HepG2 (cell line): ENCODE measurements at regions not wholly inside any gene's neighbourhood (a gene's known extent, or its start where the extent isn't known, plus 50 kb on each side); places are given as distances from the start of the nearest gene placed in this dataset.

Source experiments
- ATAC-seq: fragments of 200-7000 bp; cut with Tn5 transposase; 3 replicates; pipeline ENCODE4 v1.9.1; 2020; ENCODE audit warnings: mild to moderate bottlenecking, moderate library complexity
- BruUV-seq: library from RNA; stranded (reverse); fragments of 400-500 nt; replicated peaks from 2 replicates; lab custom pipeline; 2021; lab: Mats Ljungman, UMichigan
- CTCF ChIA-PET: fragments of 300-600 bp; formaldehyde crosslinking; extraction: SDS; loops from one replicate; lab custom pipeline; 2021; ENCODE audit warnings: low total read pairs, inconsistent platforms, low intra/inter-chr PET ratio; lab: Yijun Ruan, JAX
- POLR2A ChIA-PET: fragments of 350-600 bp; sonication (Branson Sonifier 250); formaldehyde crosslinking; loops from one replicate; lab custom pipeline; 2020; ENCODE audit warnings: antibody characterized with exemption, inconsistent platforms; lab: Yijun Ruan, JAX
- DNase-seq: peaks from one replicate; pipeline ENCODE4 v3.0.0-alpha.2; 2015; ENCODE audit warnings: low spot score
- FAIRE-seq: peaks from 3 replicates; lab custom pipeline; 2011; peaks lifted over from hg19 to GRCh38; lab: Jason Lieb, UNC
- H2AFZ ChIP-seq: one replicate; pipeline ENCODE4 v1.6.1; 2011; ENCODE audit warnings: low read length, inconsistent platforms
- H3K27ac ChIP-seq: fragments of 300-600 bp; 3 replicates; pipeline ENCODE4 v1.8.0; 2011; ENCODE audit warnings: mixed run types, mild to moderate bottlenecking, mixed read lengths, low read length, inconsistent platforms; ENCODE audit not compliant: insufficient read depth; ENCODE audit errors: extremely low read length
- H3K27me3 ChIP-seq, 2 experiments: fragments of 200-600 bp in 1 of 2; 2 replicates in 1 of 2; 3 replicates in 1 of 2; pipeline versions ENCODE4 v1.6.0 to v1.8.0; 2011; ENCODE audit warnings: low read length in 2 of 2, mild to moderate bottlenecking in 2 of 2, moderate library complexity in 2 of 2, inconsistent platforms in 1 of 2; ENCODE audit not compliant: insufficient read depth in 2 of 2, control insufficient read depth in 1 of 2
- H3K36me3 ChIP-seq, 2 experiments: fragments of 200-600 bp in 1 of 2; replicated peaks in 1 of 2; 2 replicates in 1 of 2; 3 replicates in 1 of 2; pipeline versions ENCODE4 v1.5.1 to v1.8.0; 2011; ENCODE audit warnings: low read length in 2 of 2, inconsistent platforms in 1 of 2; ENCODE audit not compliant: insufficient read depth in 2 of 2, control insufficient read depth in 1 of 2
- H3K4me1 ChIP-seq: 2 replicates; pipeline ENCODE4 v1.5.1; 2012; ENCODE audit warnings: low read length, inconsistent platforms; ENCODE audit not compliant: insufficient read depth
- H3K4me2 ChIP-seq: 2 replicates; pipeline ENCODE4 v1.6.0; 2011; ENCODE audit warnings: low read depth, low read length, inconsistent platforms
- H3K4me3 ChIP-seq, 3 experiments: fragments of 200-600 bp in 1 of 3; sonication (generic), shearing (Covaris generic) in 1 of 3; replicated peaks in 1 of 3; 2 replicates each; pipeline ENCODE4 v1.5.1; 2011 to 2016; ENCODE audit warnings: low read length in 3 of 3, inconsistent platforms in 2 of 3, low read depth in 2 of 3, mild to moderate bottlenecking in 2 of 3, control low read depth in 1 of 3, mixed read lengths in 1 of 3; ENCODE audit not compliant: insufficient read depth in 1 of 3
- H3K79me2 ChIP-seq: one replicate; pipeline ENCODE4 v1.6.1; 2011; ENCODE audit warnings: low read length, inconsistent platforms; ENCODE audit not compliant: insufficient read depth
- H3K9ac ChIP-seq: 2 replicates; pipeline ENCODE4 v1.6.0; 2011; ENCODE audit warnings: mild to moderate bottlenecking, low read depth, low read length, inconsistent platforms; ENCODE audit not compliant: insufficient read depth
- H3K9me3 ChIP-seq: 2 replicates; pipeline ENCODE4 v1.5.1; 2012; ENCODE audit warnings: mild to moderate bottlenecking, low read length
- H4K20me1 ChIP-seq: 2 replicates; pipeline ENCODE4 v1.6.0; 2011; ENCODE audit warnings: inconsistent platforms, mild to moderate bottlenecking, low read length, moderate library complexity; ENCODE audit not compliant: insufficient read depth
- EHMT2 ChIP-seq: fragments of 200-600 bp; sonication (generic); IDR thresholded peaks from 2 replicates; pipeline ENCODE4 v1.7.0; 2017; ENCODE audit warnings: antibody characterized with exemption, low read depth, low read length, borderline replicate concordance
- GTF2F1 ChIP-seq: fragments of 150-350 bp; IDR thresholded peaks from 2 replicates; pipeline ENCODE4 v1.6.1; 2014; ENCODE audit warnings: low read length
- MEF2D ChIP-seq: sonication (generic); formaldehyde crosslinking; IDR thresholded peaks from 2 replicates; pipeline ENCODE4 v1.5.1; 2020; ENCODE audit warnings: mild to moderate bottlenecking, missing genetic modification reagents
- MEIS2 ChIP-seq: sonication (generic); formaldehyde crosslinking; IDR thresholded peaks from 2 replicates; pipeline ENCODE4 v1.9.0; 2021; ENCODE audit warnings: mild to moderate bottlenecking, missing genetic modification reagents
- ZFP37 ChIP-seq: sonication (generic); formaldehyde crosslinking; IDR thresholded peaks from 2 replicates; pipeline ENCODE4 v1.4.0; 2020; ENCODE audit warnings: missing genetic modification reagents, borderline replicate concordance
- ZNF496 ChIP-seq: sonication (generic); formaldehyde crosslinking; IDR thresholded peaks from 2 replicates; pipeline ENCODE4 v1.8.1; 2023; ENCODE audit warnings: mild to moderate bottlenecking, moderate library complexity, missing genetic modification reagents; ENCODE audit not compliant: insufficient replicate concordance
- ZNF773 ChIP-seq: sonication (generic); formaldehyde crosslinking; IDR thresholded peaks from 2 replicates; pipeline ENCODE4 v1.4.0; 2020; ENCODE audit warnings: missing genetic modification reagents, borderline replicate concordance
- ZSCAN30 ChIP-seq: sonication (generic); formaldehyde crosslinking; IDR thresholded peaks from 2 replicates; pipeline ENCODE4 v1.5.0; 2020; ENCODE audit warnings: mild to moderate bottlenecking, missing genetic modification reagents
- WGBS: methylation state at CpG from one replicate; pipeline ENCODE4 v1.1.6; 2017; ENCODE audit warnings: low lambda C conversion rate; 5-methylcytosine and 5-hydroxymethylcytosine counted together
- in situ Hi-C: cut with HindIII; loops from 2 replicates; pipeline ENCODE4 v1.10.0; 2017; ENCODE audit warnings: low pct_unique_long_range_greater_than_20kb; ENCODE audit not compliant: extremely low pct_ligation_motif_present
- intact Hi-C: fragments of 100-400 bp; cut with micrococcal nuclease; formaldehyde crosslinking; loops from one replicate; pipeline ENCODE4 v1.10.0; 2022; ENCODE audit not compliant: unreplicated experiment
- TF ChIP-seq, protein P1 (sequence below): sonication (generic); formaldehyde crosslinking; IDR thresholded peaks from 2 replicates; pipeline ENCODE4; 2020; ENCODE audit warnings: missing genetic modification reagents, mild to moderate bottlenecking, borderline replicate concordance
- TF ChIP-seq, protein P2 (sequence below): sonication (generic); formaldehyde crosslinking; IDR thresholded peaks from 2 replicates; pipeline ENCODE4 v1.4.0; 2020; ENCODE audit warnings: missing genetic modification reagents
- TF ChIP-seq, protein P3 (sequence below): sonication (generic); formaldehyde crosslinking; conservative IDR thresholded peaks from 2 replicates; pipeline ENCODE4 v1.4.0; 2020; ENCODE audit warnings: missing genetic modification reagents
- TF ChIP-seq, protein P4 (sequence below): sonication (generic); formaldehyde crosslinking; IDR thresholded peaks from 2 replicates; pipeline ENCODE4 v1.8.0; 2022; ENCODE audit warnings: low read depth, missing genetic modification reagents

DNA sequence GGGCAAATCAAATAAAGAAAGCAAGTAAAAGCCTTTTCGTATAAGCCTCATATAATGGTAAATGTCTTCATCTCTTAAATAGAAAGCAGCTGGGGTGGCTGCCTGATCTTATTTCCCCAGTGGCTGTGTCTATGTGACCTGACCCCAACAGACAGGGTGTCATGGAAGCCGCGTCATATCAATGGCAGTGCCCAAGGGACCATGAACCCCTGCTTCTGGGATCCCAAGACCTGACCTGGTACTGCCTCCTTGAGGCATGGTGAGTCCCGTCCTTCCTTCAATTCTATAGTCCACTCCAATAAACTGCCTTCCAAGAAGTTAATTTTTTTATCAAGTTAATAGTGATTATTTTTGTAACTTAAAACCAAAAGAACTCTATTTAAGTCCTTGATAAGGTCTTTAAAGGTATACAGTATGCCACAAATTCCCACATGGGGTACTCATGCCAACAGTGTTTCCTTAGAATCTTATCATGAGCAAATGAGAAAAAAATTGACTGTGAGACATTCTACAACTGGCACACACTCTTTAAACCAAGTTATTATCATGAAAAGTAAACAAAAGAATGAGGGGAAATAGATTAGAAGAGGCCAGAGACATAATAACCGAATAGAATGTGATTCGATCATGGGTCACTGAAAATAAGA lies 104.6 kb downstream of the ADSS2 start (continued):
- TF ChIP-seq ZNF773 (CRISPR knock-in tag) (no peak), ZFP37 (CRISPR knock-in tag) (no peak)
- TF ChIP-seq, protein P1, sequence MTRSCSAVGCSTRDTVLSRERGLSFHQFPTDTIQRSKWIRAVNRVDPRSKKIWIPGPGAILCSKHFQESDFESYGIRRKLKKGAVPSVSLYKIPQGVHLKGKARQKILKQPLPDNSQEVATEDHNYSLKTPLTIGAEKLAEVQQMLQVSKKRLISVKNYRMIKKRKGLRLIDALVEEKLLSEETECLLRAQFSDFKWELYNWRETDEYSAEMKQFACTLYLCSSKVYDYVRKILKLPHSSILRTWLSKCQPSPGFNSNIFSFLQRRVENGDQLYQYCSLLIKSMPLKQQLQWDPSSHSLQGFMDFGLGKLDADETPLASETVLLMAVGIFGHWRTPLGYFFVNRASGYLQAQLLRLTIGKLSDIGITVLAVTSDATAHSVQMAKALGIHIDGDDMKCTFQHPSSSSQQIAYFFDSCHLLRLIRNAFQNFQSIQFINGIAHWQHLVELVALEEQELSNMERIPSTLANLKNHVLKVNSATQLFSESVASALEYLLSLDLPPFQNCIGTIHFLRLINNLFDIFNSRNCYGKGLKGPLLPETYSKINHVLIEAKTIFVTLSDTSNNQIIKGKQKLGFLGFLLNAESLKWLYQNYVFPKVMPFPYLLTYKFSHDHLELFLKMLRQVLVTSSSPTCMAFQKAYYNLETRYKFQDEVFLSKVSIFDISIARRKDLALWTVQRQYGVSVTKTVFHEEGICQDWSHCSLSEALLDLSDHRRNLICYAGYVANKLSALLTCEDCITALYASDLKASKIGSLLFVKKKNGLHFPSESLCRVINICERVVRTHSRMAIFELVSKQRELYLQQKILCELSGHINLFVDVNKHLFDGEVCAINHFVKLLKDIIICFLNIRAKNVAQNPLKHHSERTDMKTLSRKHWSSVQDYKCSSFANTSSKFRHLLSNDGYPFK (CRISPR knock-in tag): no peak

DNA sequence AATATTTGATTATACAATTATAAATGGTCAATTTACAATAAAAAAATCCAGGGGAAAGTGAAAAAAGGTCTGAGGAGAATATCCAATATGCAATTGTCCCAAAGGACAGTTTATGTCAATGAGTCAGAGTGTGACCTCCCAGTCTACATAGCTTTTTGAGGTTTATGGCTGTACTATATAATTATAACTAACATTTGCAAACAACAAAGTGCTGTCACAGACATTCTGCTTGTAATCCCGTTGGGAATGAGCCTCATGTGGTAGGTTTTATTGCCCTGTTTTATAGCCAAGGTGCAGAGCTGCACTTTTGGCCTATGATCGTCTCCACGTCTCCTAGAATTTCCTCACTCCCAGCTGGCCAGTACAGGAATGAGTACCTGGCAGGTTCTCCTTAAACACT lies 103.8 kb downstream of the ADSS2 start:
- no peak overlapping the region for H3K4me2 ChIP-seq
- FAIRE-seq (no peak), DNase-seq (no peak), ATAC-seq (no peak)
- H3K36me3 ChIP-seq: no peaks in the 10 kb centered on the region
- intact Hi-C loops: no loop called here
- ChIA-PET POLR2A (no interaction called here), CTCF (no interaction called here)
- no peak overlapping the region for H3K4me3 ChIP-seq
- no peak overlapping the region for H3K27ac ChIP-seq
- H3K4me1 ChIP-seq: no peaks in the 10 kb centered on the region
- in situ Hi-C loops: no loop called here
- H2AFZ ChIP-seq: no peak overlapping the region
- WGBS: 36% methylated on average over 3 of the region's 3 CpGs
- no peaks in the 10 kb centered on the region for H4K20me1 ChIP-seq
- BruUV-seq: no TSS peak
- no peak overlapping the region for H3K9ac ChIP-seq
- no peaks in the 10 kb centered on the region for H3K79me2 ChIP-seq
- H3K27me3 ChIP-seq: peaks cover 0 to 12% of the 10 kb centered on the region in 2 experiments; a peak in 3 of 5 replicates
- H3K9me3 ChIP-seq: no peaks in the 10 kb centered on the region
- TF ChIP-seq EHMT2 (no peak), MEF2D (CRISPR knock-in tag) (no peak), ZNF496 (no peak), MEIS2 (CRISPR knock-in tag) (no peak), ZSCAN30 (CRISPR knock-in tag) (no peak), GTF2F1 (no peak)
- TF ChIP-seq, protein P2, sequence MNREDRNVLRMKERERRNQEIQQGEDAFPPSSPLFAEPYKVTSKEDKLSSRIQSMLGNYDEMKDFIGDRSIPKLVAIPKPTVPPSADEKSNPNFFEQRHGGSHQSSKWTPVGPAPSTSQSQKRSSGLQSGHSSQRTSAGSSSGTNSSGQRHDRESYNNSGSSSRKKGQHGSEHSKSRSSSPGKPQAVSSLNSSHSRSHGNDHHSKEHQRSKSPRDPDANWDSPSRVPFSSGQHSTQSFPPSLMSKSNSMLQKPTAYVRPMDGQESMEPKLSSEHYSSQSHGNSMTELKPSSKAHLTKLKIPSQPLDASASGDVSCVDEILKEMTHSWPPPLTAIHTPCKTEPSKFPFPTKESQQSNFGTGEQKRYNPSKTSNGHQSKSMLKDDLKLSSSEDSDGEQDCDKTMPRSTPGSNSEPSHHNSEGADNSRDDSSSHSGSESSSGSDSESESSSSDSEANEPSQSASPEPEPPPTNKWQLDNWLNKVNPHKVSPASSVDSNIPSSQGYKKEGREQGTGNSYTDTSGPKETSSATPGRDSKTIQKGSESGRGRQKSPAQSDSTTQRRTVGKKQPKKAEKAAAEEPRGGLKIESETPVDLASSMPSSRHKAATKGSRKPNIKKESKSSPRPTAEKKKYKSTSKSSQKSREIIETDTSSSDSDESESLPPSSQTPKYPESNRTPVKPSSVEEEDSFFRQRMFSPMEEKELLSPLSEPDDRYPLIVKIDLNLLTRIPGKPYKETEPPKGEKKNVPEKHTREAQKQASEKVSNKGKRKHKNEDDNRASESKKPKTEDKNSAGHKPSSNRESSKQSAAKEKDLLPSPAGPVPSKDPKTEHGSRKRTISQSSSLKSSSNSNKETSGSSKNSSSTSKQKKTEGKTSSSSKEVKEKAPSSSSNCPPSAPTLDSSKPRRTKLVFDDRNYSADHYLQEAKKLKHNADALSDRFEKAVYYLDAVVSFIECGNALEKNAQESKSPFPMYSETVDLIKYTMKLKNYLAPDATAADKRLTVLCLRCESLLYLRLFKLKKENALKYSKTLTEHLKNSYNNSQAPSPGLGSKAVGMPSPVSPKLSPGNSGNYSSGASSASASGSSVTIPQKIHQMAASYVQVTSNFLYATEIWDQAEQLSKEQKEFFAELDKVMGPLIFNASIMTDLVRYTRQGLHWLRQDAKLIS: no peak
- TF ChIP-seq, protein P3, sequence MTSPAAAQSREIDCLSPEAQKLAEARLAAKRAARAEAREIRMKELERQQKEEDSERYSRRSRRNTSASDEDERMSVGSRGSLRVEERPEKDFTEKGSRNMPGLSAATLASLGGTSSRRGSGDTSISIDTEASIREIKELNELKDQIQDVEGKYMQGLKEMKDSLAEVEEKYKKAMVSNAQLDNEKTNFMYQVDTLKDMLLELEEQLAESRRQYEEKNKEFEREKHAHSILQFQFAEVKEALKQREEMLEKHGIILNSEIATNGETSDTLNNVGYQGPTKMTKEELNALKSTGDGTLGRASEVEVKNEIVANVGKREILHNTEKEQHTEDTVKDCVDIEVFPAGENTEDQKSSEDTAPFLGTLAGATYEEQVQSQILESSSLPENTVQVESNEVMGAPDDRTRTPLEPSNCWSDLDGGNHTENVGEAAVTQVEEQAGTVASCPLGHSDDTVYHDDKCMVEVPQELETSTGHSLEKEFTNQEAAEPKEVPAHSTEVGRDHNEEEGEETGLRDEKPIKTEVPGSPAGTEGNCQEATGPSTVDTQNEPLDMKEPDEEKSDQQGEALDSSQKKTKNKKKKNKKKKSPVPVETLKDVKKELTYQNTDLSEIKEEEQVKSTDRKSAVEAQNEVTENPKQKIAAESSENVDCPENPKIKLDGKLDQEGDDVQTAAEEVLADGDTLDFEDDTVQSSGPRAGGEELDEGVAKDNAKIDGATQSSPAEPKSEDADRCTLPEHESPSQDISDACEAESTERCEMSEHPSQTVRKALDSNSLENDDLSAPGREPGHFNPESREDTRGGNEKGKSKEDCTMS: no peak
- TF ChIP-seq, protein P4, sequence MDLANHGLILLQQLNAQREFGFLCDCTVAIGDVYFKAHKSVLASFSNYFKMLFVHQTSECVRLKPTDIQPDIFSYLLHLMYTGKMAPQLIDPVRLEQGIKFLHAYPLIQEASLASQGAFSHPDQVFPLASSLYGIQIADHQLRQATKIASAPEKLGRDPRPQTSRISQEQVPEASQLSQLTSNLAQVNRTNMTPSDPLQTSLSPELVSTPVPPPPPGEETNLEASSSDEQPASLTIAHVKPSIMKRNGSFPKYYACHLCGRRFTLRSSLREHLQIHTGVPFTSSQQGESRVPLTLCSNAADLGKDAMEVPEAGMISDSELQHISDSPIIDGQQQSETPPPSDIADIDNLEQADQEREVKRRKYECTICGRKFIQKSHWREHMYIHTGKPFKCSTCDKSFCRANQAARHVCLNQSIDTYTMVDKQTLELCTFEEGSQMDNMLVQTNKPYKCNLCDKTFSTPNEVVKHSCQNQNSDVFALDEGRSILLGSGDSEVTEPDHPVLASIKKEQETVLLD (CRISPR knock-in tag): no peak
